ACC112 (cell line): ENCODE measurements at regions not wholly inside any gene's neighbourhood (a gene's known extent, or its start where the extent isn't known, plus 50 kb on each side); places are given as distances from the start of the nearest gene placed in this dataset.
"Not testable (repeated sequence)": the region's sequence is repeated elsewhere in the genome, so short reads cannot be mapped to it uniquely, and the experiment has no call there.

ENCODE experiments used
- H2AFZ ChIP-seq: fragments of 200-600 bp; sonication (generic); one replicate; pipeline ENCODE4 v1.6.0; 2017; ENCODE audit warnings: antibody characterized with exemption, low read length; ENCODE audit not compliant: unreplicated experiment
- H3K27ac ChIP-seq: fragments of 200-600 bp; sonication (generic); 2 replicates; pipeline ENCODE4 v1.5.1; 2014; ENCODE audit warnings: low read depth, mild to moderate bottlenecking, antibody characterized with exemption, low read length, moderate library complexity
- H3K27me3 ChIP-seq: fragments of 200-600 bp; sonication (generic); 2 replicates; pipeline ENCODE4 v1.6.1; 2014; ENCODE audit warnings: mild to moderate bottlenecking, antibody characterized with exemption, low read length, moderate library complexity, mixed read lengths; ENCODE audit not compliant: insufficient read depth
- H3K36me3 ChIP-seq: fragments of 200-600 bp; sonication (generic); 2 replicates; pipeline ENCODE4 v1.6.1; 2016; ENCODE audit warnings: mild to moderate bottlenecking, antibody characterized with exemption, low read length, moderate library complexity, mixed read lengths; ENCODE audit not compliant: insufficient read depth
- H3K4me1 ChIP-seq: fragments of 200-600 bp; sonication (generic); one replicate; pipeline ENCODE4 v1.6.1; 2016; ENCODE audit warnings: low read length, mixed read lengths; ENCODE audit not compliant: insufficient read depth, unreplicated experiment, control insufficient read depth
- H3K4me3 ChIP-seq: fragments of 200-600 bp; sonication (generic); 2 replicates; pipeline ENCODE4 v1.5.1; 2014; ENCODE audit warnings: mild to moderate bottlenecking, low read depth, low read length
- H3K79me2 ChIP-seq: fragments of 200-600 bp; sonication (generic); one replicate; pipeline ENCODE4 v1.6.0; 2016; ENCODE audit warnings: low read length; ENCODE audit not compliant: control insufficient read depth, unreplicated experiment, insufficient read depth

GRCh38 chr3:104349836-104350235, 1016.9 kb upstream of the ALCAM start:
- H3K79me2 ChIP-seq = no peaks in the 10 kb centered on the region

DNA sequence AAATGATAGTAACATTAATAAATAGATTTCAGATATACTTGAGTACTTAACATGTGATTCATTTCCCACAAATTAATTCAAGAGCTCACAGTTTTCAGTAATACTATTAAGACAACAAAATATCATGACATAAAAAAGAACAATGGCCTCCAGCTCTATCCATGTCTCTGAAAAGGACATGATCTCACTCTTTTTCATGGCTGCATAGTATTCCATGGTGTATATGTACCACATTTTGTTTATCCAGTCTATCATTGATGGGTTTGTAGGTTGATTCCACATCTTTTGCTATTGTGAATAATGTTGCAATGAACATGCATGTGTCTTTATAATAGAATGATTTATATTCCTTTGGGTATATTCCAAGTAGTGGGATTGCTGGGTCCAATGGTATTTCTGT, 1012.8 kb upstream of the ALCAM start:
- Histone ChIP-seq H3K4me3 (no peak overlapping the region), H3K36me3 (no peaks in the 10 kb centered on the region), H3K27ac (no peak overlapping the region), H3K4me1 (peaks cover 5% of the 10 kb centered on the region), H3K79me2 (no peaks in the 10 kb centered on the region), H2AFZ (no peak overlapping the region), H3K27me3 (no peaks in the 10 kb centered on the region)

More at GRCh38 chr3:104349836-104350235, 1016.9 kb upstream of the ALCAM start:
- Histone ChIP-seq H3K27me3 (no peaks in the 10 kb centered on the region), H3K36me3 (no peaks in the 10 kb centered on the region), H2AFZ (no peak overlapping the region), H3K4me1 (no peaks in the 10 kb centered on the region), H3K4me3 (no peak overlapping the region), H3K27ac (no peak overlapping the region)

GRCh38 chr3:104359546-104359945, 1007.2 kb upstream of the ALCAM start:
- H3K27me3 ChIP-seq = no peaks in the 10 kb centered on the region
- H3K79me2 ChIP-seq = no peaks in the 10 kb centered on the region
- peak overlapping the region; percentile 73 for H2AFZ ChIP-seq
- peaks cover 19% of the 10 kb centered on the region for H3K4me1 ChIP-seq
- no peaks in the 10 kb centered on the region for H3K36me3 ChIP-seq
- H3K27ac ChIP-seq = peak overlapping the region; percentile 84
- peak overlapping the region; percentile 66 for H3K4me3 ChIP-seq

GRCh38 chr3:104360038-104360437, 1006.7 kb upstream of the ALCAM start:
- peak overlapping the region; percentile 73 for H2AFZ ChIP-seq
- no peaks in the 10 kb centered on the region for H3K79me2 ChIP-seq
- peaks cover 19% of the 10 kb centered on the region for H3K4me1 ChIP-seq
- H3K27ac ChIP-seq = peak overlapping the region; percentile 84
- peak overlapping the region; percentile 66 for H3K4me3 ChIP-seq
- H3K27me3 ChIP-seq = no peaks in the 10 kb centered on the region
- no peaks in the 10 kb centered on the region for H3K36me3 ChIP-seq

DNA sequence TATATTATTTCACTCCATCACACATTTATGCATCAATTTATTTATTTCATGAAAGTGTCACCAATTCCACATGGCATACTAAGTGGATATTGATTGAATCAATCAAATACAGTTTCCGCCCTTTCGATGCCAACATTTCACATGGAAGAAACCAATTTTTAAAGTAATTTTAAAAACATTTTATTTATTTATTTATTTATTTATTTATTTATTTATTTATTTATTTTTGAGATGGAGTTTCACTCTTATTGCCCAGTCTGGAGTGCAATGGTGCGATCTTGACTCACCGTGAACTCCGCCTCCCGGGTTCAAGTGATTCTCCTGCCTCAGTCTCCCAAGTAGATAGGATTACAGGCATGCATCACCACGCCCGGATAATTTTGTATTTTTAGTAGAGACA, 1005.0 kb upstream of the ALCAM start:
- not testable (repeated sequence) for H3K79me2 ChIP-seq, H3K4me3 ChIP-seq, H3K36me3 ChIP-seq, H3K27ac ChIP-seq, H3K27me3 ChIP-seq, H2AFZ ChIP-seq
- peaks cover 19% of the 10 kb centered on the region for H3K4me1 ChIP-seq

- Histone ChIP-seq H3K4me1 (peaks cover 19% of the 10 kb centered on the region), H2AFZ (no peak overlapping the region), H3K27me3 (no peaks in the 10 kb centered on the region), H3K36me3 (no peaks in the 10 kb centered on the region), H3K4me3 (no peak overlapping the region), H3K79me2 (no peaks in the 10 kb centered on the region), H3K27ac (no peak overlapping the region)
Observed at GRCh38 chr3:104362319-104362718, 1004.4 kb upstream of the ALCAM start.

DNA sequence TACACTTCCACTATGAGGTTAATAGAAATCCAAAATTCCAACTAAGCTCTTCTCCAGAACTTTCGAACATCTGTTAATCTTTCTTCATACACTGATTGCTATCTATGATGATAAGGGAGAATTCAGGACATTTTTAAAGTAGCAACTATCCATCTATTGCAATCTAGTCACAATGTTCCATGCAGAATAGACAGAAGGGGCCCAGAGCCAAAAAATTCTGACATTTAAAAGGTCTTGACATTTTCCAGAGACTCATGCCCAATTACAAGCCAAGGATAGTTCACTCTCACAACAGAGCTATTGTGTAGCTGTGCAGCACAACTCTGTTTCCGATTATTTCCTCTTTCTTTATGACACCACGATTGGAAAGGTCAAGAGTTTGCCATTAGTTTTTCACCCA, 999.7 kb upstream of the ALCAM start:
- no peaks in the 10 kb centered on the region for H3K79me2 ChIP-seq
- H3K27ac ChIP-seq = no peak overlapping the region
- H3K4me1 ChIP-seq = no peaks in the 10 kb centered on the region
- H3K4me3 ChIP-seq = no peak overlapping the region
- no peaks in the 10 kb centered on the region for H3K27me3 ChIP-seq
- no peaks in the 10 kb centered on the region for H3K36me3 ChIP-seq
- H2AFZ ChIP-seq = peak overlapping the region; percentile 79

DNA sequence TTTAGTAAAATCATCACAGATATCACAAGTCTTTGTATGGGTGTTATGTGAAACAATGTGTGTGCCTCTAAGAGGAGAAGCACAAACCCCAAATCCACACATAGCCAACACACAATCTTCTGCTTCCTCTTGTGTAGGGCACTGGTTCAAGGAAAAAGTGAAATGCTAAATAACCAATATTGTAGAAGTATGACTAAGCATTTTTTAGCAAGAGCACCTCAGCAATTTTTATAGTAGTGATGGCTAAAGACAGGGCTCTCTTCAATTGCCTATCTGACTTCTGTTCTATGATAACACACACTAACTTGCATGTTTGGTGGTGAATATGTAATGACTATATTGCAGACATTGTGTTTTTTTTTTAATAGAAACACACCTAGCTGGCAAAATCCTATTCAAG, 997.9 kb upstream of the ALCAM start:
- Histone ChIP-seq H2AFZ (no peak overlapping the region), H3K27ac (no peak overlapping the region), H3K36me3 (no peaks in the 10 kb centered on the region)

DNA sequence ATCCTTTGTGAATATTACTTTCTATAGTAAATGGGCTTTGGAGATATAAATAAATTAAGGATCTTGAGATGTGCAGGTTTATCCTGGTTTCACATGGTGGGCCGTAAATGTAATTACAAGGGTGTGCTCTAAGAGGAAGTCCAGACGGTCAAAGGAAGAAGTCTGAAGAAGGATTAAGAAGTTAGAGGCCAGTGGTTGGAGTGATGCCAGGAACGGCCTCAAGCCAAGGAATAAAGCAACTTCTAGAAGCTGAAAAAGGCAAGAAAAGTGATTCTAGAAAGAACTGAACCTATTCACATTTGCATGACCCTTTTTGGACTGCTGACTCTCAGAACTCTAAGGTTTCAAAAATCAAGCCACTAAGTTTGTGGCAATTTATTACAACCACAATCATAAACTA, 981.3 kb upstream of the ALCAM start:
- Histone ChIP-seq H3K4me3 (no peak overlapping the region), H3K79me2 (no peaks in the 10 kb centered on the region), H3K4me1 (no peaks in the 10 kb centered on the region), H3K27ac (no peak overlapping the region), H3K36me3 (no peaks in the 10 kb centered on the region), H2AFZ (no peak overlapping the region), H3K27me3 (no peaks in the 10 kb centered on the region)

More for the DNA sequence above, 997.9 kb upstream of the ALCAM start:
- Histone ChIP-seq H3K4me3 (no peak overlapping the region), H3K4me1 (no peaks in the 10 kb centered on the region), H3K79me2 (no peaks in the 10 kb centered on the region), H3K27me3 (no peaks in the 10 kb centered on the region)

DNA sequence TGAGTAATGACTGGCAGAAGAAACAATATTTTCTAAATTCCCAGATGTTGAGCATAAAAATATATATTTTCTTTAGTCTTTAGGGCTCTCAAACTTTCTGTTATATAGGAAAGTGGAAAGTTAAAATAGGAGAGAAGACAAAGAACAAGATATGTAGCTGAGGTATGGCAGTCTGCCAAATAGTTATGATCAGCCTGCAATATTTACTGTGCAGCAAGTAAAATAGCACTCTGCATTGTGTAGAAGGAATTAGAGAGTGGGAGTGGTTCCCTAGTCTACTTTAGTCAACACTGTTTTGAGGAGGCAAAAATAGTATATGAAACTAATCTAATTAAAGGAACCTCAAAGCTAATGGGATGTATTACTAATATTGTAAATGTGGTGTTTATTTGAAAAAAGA, 978.1 kb upstream of the ALCAM start:
- H3K36me3 ChIP-seq = no peaks in the 10 kb centered on the region
- no peaks in the 10 kb centered on the region for H3K27me3 ChIP-seq
- no peak overlapping the region for H2AFZ ChIP-seq
- H3K27ac ChIP-seq = no peak overlapping the region
- no peaks in the 10 kb centered on the region for H3K4me1 ChIP-seq
- H3K79me2 ChIP-seq = no peaks in the 10 kb centered on the region
- no peak overlapping the region for H3K4me3 ChIP-seq

DNA sequence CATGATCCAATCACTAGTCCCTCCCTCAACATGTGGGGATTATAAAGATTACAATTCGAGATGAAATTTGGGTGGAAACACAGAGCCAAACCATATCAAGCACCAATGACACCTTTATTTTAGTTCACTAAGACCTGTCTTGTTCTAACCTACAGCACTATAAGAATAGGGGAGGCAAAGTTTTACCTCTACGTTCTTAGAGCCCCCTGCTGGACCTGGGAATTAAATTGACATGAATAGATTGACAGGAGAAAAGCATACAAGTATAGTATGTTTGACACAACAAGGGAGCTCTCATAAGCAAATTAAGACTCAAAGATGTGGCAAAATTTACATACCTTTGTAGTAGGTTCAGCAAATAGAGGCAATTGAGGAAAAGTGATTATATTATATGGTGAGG, 974.4 kb upstream of the ALCAM start:
- H3K27me3 ChIP-seq = no peaks in the 10 kb centered on the region
- H3K4me3 ChIP-seq = no peak overlapping the region
- H3K27ac ChIP-seq = no peak overlapping the region
- H3K36me3 ChIP-seq = no peaks in the 10 kb centered on the region
- no peaks in the 10 kb centered on the region for H3K4me1 ChIP-seq
- H2AFZ ChIP-seq = no peak overlapping the region
- no peaks in the 10 kb centered on the region for H3K79me2 ChIP-seq
